GM12878 (cell line): ENCODE measurements at regions not wholly inside any gene's neighbourhood (a gene's known extent, or its start where the extent isn't known, plus 50 kb on each side); places are given as distances from the start of the nearest gene placed in this dataset.

ENCODE experiments used
- BRCA1 ChIP-seq: IDR thresholded peaks from 2 replicates; pipeline ENCODE4 v1.6.1; 2011; ENCODE audit warnings: low read depth, low read length, improper control_type of control experiment
- CREB1 ChIP-seq: IDR thresholded peaks from 2 replicates; pipeline ENCODE4 v1.6.1; 2012; ENCODE audit warnings: low read depth, mild to moderate bottlenecking, inconsistent platforms
- KLF5 ChIP-seq: fragments of 450-650 bp; IDR thresholded peaks from 2 replicates; pipeline ENCODE4 v1.6.1; 2014; ENCODE audit warnings: mild to moderate bottlenecking; ENCODE audit not compliant: partially characterized antibody
- LARP7 ChIP-seq: fragments of 450-650 bp; IDR thresholded peaks from 2 replicates; pipeline ENCODE4 v1.6.1; 2017; ENCODE audit warnings: mild to moderate bottlenecking
- MEF2A ChIP-seq: IDR thresholded peaks from 2 replicates; pipeline ENCODE4 v1.6.1; 2011; ENCODE audit warnings: low read depth, mild to moderate bottlenecking, low read length, moderate library complexity; ENCODE audit not compliant: insufficient read depth
- NR2F1 ChIP-seq: fragments of 450-650 bp; conservative IDR thresholded peaks from 2 replicates; pipeline ENCODE4 v1.6.1; 2017; ENCODE audit warnings: mild to moderate bottlenecking
- SIN3A ChIP-seq: IDR thresholded peaks from 2 replicates; pipeline ENCODE4 v1.6.1; 2012; ENCODE audit warnings: low read depth, low read length, improper control_type of control experiment
- ZNF207 ChIP-seq: fragments of 450-650 bp; IDR thresholded peaks from 2 replicates; pipeline ENCODE4 v1.6.1; 2014; ENCODE audit warnings: antibody characterized with exemption, mild to moderate bottlenecking, borderline replicate concordance
- TF ChIP-seq, protein P1 (sequence below): fragments of 450-650 bp; formaldehyde crosslinking; IDR thresholded peaks from 2 replicates; pipeline ENCODE4 v1.4.0; 2022; ENCODE audit warnings: mild to moderate bottlenecking, moderate library complexity
- TF ChIP-seq, protein P2 (sequence below): fragments of 450-650 bp; IDR thresholded peaks from 2 replicates; pipeline ENCODE4 v1.6.1; 2017; ENCODE audit warnings: low read depth, mild to moderate bottlenecking, moderate library complexity
- TF ChIP-seq, protein P3 (sequence below): fragments of 450-650 bp; IDR thresholded peaks from 2 replicates; pipeline ENCODE4 v1.6.1; 2017; ENCODE audit warnings: mild to moderate bottlenecking
- TF ChIP-seq, protein P4 (sequence below): fragments of 450-650 bp; IDR thresholded peaks from 2 replicates; pipeline ENCODE4 v1.6.1; 2017; ENCODE audit warnings: mild to moderate bottlenecking, low read depth, inconsistent platforms; ENCODE audit not compliant: poor library complexity, severe bottlenecking
- TF ChIP-seq, protein P5 (sequence below): fragments of 450-650 bp; IDR thresholded peaks from 2 replicates; pipeline ENCODE4 v1.6.1; 2017; ENCODE audit warnings: antibody characterized with exemption, mild to moderate bottlenecking, moderate library complexity

DNA sequence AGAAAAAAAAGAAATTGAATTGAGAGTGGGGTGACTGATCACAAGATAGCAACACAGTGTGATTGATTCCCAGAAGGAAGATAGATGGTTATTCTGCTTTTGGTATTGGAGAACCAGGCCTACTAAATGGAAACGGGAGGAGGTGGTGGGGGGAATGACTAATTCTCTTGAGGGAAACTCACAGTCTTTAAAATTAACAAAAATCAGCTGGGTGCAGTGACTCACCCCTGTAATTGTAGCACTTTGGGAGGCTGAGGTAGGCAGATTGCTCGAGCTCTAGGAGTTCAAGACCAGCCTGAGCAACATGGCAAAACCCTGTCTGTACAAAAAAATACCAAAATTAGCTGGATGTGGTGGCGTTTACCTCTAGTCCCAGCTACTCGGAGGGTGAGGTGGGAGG, 134.6 kb upstream of the PDE4B start (continued):
- TF ChIP-seq, protein P1, sequence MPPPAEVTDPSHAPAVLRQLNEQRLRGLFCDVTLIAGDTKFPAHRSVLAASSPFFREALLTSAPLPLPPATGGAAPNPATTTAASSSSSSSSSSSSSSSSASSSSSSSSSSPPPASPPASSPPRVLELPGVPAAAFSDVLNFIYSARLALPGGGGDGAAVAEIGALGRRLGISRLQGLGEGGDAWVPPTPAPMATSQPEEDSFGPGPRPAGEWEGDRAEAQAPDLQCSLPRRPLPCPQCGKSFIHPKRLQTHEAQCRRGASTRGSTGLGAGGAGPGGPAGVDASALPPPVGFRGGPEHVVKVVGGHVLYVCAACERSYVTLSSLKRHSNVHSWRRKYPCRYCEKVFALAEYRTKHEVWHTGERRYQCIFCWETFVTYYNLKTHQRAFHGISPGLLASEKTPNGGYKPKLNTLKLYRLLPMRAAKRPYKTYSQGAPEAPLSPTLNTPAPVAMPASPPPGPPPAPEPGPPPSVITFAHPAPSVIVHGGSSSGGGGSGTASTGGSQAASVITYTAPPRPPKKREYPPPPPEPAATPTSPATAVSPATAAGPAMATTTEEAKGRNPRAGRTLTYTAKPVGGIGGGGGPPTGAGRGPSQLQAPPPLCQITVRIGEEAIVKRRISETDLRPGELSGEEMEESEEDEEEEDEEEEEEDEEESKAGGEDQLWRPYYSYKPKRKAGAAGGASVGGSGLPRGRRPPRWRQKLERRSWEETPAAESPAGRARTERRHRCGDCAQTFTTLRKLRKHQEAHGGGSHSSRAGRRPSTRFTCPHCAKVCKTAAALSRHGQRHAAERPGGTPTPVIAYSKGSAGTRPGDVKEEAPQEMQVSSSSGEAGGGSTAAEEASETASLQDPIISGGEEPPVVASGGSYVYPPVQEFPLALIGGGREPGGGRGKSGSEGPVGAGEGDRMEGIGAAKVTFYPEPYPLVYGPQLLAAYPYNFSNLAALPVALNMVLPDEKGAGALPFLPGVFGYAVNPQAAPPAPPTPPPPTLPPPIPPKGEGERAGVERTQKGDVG (CRISPR knock-in tag) = no peak
- TF ChIP-seq LARP7 = no peak
- no peak for TF ChIP-seq MEF2A
- no peak for TF ChIP-seq SIN3A
- no peak for TF ChIP-seq BRCA1
- TF ChIP-seq CREB1 = no peak
- no peak for TF ChIP-seq KLF5
- TF ChIP-seq, protein P2, sequence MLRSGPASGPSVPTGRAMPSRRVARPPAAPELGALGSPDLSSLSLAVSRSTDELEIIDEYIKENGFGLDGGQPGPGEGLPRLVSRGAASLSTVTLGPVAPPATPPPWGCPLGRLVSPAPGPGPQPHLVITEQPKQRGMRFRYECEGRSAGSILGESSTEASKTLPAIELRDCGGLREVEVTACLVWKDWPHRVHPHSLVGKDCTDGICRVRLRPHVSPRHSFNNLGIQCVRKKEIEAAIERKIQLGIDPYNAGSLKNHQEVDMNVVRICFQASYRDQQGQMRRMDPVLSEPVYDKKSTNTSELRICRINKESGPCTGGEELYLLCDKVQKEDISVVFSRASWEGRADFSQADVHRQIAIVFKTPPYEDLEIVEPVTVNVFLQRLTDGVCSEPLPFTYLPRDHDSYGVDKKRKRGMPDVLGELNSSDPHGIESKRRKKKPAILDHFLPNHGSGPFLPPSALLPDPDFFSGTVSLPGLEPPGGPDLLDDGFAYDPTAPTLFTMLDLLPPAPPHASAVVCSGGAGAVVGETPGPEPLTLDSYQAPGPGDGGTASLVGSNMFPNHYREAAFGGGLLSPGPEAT = no peak
- TF ChIP-seq, protein P3, sequence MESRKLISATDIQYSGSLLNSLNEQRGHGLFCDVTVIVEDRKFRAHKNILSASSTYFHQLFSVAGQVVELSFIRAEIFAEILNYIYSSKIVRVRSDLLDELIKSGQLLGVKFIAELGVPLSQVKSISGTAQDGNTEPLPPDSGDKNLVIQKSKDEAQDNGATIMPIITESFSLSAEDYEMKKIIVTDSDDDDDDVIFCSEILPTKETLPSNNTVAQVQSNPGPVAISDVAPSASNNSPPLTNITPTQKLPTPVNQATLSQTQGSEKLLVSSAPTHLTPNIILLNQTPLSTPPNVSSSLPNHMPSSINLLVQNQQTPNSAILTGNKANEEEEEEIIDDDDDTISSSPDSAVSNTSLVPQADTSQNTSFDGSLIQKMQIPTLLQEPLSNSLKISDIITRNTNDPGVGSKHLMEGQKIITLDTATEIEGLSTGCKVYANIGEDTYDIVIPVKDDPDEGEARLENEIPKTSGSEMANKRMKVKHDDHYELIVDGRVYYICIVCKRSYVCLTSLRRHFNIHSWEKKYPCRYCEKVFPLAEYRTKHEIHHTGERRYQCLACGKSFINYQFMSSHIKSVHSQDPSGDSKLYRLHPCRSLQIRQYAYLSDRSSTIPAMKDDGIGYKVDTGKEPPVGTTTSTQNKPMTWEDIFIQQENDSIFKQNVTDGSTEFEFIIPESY = no peak
- TF ChIP-seq ZNF207 = no peak
- TF ChIP-seq, protein P4, sequence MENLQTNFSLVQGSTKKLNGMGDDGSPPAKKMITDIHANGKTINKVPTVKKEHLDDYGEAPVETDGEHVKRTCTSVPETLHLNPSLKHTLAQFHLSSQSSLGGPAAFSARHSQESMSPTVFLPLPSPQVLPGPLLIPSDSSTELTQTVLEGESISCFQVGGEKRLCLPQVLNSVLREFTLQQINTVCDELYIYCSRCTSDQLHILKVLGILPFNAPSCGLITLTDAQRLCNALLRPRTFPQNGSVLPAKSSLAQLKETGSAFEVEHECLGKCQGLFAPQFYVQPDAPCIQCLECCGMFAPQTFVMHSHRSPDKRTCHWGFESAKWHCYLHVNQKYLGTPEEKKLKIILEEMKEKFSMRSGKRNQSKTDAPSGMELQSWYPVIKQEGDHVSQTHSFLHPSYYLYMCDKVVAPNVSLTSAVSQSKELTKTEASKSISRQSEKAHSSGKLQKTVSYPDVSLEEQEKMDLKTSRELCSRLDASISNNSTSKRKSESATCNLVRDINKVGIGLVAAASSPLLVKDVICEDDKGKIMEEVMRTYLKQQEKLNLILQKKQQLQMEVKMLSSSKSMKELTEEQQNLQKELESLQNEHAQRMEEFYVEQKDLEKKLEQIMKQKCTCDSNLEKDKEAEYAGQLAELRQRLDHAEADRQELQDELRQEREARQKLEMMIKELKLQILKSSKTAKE = no peak
- TF ChIP-seq, protein P5, sequence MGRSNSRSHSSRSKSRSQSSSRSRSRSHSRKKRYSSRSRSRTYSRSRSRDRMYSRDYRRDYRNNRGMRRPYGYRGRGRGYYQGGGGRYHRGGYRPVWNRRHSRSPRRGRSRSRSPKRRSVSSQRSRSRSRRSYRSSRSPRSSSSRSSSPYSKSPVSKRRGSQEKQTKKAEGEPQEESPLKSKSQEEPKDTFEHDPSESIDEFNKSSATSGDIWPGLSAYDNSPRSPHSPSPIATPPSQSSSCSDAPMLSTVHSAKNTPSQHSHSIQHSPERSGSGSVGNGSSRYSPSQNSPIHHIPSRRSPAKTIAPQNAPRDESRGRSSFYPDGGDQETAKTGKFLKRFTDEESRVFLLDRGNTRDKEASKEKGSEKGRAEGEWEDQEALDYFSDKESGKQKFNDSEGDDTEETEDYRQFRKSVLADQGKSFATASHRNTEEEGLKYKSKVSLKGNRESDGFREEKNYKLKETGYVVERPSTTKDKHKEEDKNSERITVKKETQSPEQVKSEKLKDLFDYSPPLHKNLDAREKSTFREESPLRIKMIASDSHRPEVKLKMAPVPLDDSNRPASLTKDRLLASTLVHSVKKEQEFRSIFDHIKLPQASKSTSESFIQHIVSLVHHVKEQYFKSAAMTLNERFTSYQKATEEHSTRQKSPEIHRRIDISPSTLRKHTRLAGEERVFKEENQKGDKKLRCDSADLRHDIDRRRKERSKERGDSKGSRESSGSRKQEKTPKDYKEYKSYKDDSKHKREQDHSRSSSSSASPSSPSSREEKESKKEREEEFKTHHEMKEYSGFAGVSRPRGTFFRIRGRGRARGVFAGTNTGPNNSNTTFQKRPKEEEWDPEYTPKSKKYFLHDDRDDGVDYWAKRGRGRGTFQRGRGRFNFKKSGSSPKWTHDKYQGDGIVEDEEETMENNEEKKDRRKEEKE = no peak
- TF ChIP-seq NR2F1 = no peak
